Activated naive CD4-positive, alpha-beta T cell treated with anti-CD3 and anti-CD28 coated beads, Interleukin-2, amount 10 ng/mL, durations not matched to agents 7 days and 5 days (primary cell): ENCODE measurements at regions not wholly inside any gene's neighbourhood (a gene's known extent, or its start where the extent isn't known, plus 50 kb on each side); places are given as distances from the start of the nearest gene placed in this dataset.

Source experiments
- CTCF ChIA-PET: fragments of 350-600 bp; sonication (Branson Sonifier 250); formaldehyde crosslinking; loops from one replicate; lab custom pipeline; 2021; ENCODE audit warnings: antibody characterized with exemption; lab: Charles Lee
- DNase-seq: peaks from one replicate; pipeline ENCODE4 v3.0.0-alpha.2; 2020
- H3K27ac Mint-ChIP-seq: one replicate; pipeline ENCODE4 v1.8.0; 2021; ENCODE audit warnings: mild to moderate bottlenecking, moderate library complexity, mixed read lengths
- H3K27me3 Mint-ChIP-seq: one replicate; pipeline ENCODE4 v1.8.0; 2021; ENCODE audit warnings: mild to moderate bottlenecking, mixed read lengths
- H3K36me3 Mint-ChIP-seq: one replicate; pipeline ENCODE4 v1.8.0; 2021; ENCODE audit warnings: mixed read lengths
- H3K4me1 Mint-ChIP-seq: one replicate; pipeline ENCODE4 v1.8.0; 2021; ENCODE audit warnings: mixed read lengths
- H3K4me3 Mint-ChIP-seq: one replicate; pipeline ENCODE4 v1.8.0; 2021; ENCODE audit warnings: mild to moderate bottlenecking, moderate library complexity, mixed read lengths
- H3K9me3 Mint-ChIP-seq: one replicate; pipeline ENCODE4 v1.8.0; 2021; ENCODE audit warnings: mixed read lengths

- Mint-ChIP-seq H3K27ac (no peak overlapping the region), H3K4me1 (no peaks in the 10 kb centered on the region), H3K27me3 (no peaks in the 10 kb centered on the region), H3K36me3 (no peaks in the 10 kb centered on the region), H3K9me3 (peaks cover 5% of the 10 kb centered on the region), H3K4me3 (no peak overlapping the region)
- DNase-seq: no peak
- CTCF ChIA-PET: no interaction called here
These were observed 176.7 kb downstream of the SOX11 start for GRCh38 chr2:5868931-5869330.

- H3K4me1 Mint-ChIP-seq: no peaks in the 10 kb centered on the region
- H3K27ac Mint-ChIP-seq: no peak overlapping the region
- H3K27me3 Mint-ChIP-seq: no peaks in the 10 kb centered on the region
- CTCF ChIA-PET: no interaction called here
- no peaks in the 10 kb centered on the region for H3K36me3 Mint-ChIP-seq
- no peak for DNase-seq
- peaks cover 5% of the 10 kb centered on the region for H3K9me3 Mint-ChIP-seq
- no peak overlapping the region for H3K4me3 Mint-ChIP-seq
These were observed 177.8 kb downstream of the SOX11 start for GRCh38 chr2:5869936-5870335.

GRCh38 chr2:5877360-5877759 is 185.2 kb downstream of the SOX11 start:
- no peaks in the 10 kb centered on the region for H3K36me3 Mint-ChIP-seq
- no peak overlapping the region for H3K4me3 Mint-ChIP-seq
- H3K27ac Mint-ChIP-seq: no peak overlapping the region
- no peaks in the 10 kb centered on the region for H3K4me1 Mint-ChIP-seq
- no peaks in the 10 kb centered on the region for H3K27me3 Mint-ChIP-seq
- peaks cover 4% of the 10 kb centered on the region for H3K9me3 Mint-ChIP-seq
- CTCF ChIA-PET: no interaction called here
- no peak for DNase-seq

DNA sequence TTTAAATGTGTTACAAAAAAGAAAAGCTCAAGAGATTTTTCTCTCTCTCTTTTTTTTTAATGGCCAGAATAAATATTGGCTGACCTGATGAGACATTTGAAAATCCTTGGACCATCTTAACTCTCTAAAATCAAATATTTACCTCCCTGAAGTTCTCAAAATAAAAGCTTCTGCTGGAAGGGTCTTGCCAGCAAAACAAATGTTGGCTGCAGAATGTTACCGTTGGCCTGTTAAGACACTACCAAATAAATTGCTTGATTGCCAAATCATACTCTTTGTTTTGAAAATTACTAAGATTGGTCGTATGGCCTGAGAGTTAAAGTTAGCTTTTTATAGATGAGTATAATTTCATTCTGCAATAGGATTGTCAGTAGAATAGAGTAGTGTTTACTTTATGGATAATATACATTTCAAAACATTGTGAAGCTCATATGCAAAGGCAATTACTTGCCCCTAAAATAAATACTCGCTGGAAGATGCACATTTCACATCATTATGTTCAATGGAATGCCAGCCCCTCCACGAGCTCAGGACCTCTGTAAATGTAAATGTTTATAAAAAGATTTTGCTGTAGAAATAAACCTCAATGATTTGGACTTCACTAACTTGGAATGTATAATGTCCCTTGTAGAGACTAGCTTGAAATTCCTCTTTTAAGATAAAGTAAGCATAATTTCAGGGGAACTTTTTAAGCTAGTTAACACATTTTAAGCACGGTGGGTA is 193.4 kb downstream of the SOX11 start:
- H3K4me3 Mint-ChIP-seq: no peak overlapping the region
- H3K9me3 Mint-ChIP-seq: peaks cover 7% of the 10 kb centered on the region
- DNase-seq: no peak
- no peaks in the 10 kb centered on the region for H3K27me3 Mint-ChIP-seq
- H3K4me1 Mint-ChIP-seq: no peaks in the 10 kb centered on the region
- H3K36me3 Mint-ChIP-seq: no peaks in the 10 kb centered on the region
- H3K27ac Mint-ChIP-seq: no peak overlapping the region
- CTCF ChIA-PET: no interaction called here

DNA sequence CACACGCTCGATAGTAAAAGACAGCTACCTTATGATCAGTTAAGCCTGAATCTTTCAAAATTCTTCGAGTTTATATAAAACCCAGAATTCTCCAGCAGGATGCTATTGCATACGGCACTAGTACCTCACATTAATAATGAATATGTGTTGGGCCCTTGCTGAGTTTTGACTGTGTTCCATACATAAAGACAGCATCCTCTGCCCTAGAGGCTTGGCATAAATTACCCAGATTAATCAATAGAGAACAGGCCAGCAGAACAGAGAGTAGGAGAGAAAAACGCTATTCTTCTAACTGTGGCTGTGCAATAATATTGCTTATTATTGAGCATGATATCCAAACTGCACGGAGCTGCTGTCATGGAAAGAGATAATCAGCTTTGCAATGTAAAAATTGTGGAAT is 194.3 kb downstream of the SOX11 start:
- Mint-ChIP-seq H3K4me3 (no peak overlapping the region), H3K27ac (no peak overlapping the region), H3K36me3 (no peaks in the 10 kb centered on the region), H3K27me3 (no peaks in the 10 kb centered on the region), H3K4me1 (no peaks in the 10 kb centered on the region), H3K9me3 (peaks cover 6% of the 10 kb centered on the region)
- DNase-seq: no peak
- CTCF ChIA-PET: no interaction called here

DNA sequence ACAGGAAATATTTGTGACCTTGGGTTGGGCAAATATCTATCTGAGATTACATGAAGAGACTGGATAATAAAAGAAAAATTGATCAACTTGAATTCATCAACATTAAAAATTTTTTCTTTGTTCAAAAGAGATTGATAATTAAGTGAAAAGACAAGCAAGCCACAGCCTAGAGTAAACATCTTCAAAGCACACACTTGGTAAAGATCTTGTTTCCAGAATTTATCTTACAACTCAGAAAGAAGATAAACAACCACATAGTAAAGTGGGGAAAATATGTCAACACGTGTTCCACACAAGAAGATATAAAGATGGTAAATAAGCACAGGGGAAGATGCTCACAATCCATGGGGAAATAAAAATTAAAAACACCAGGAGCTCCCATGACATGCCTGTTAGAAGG is 195.9 kb downstream of the SOX11 start:
- no peaks in the 10 kb centered on the region for H3K27me3 Mint-ChIP-seq
- no peak overlapping the region for H3K4me3 Mint-ChIP-seq
- H3K9me3 Mint-ChIP-seq: peaks cover 9% of the 10 kb centered on the region
- H3K4me1 Mint-ChIP-seq: no peaks in the 10 kb centered on the region
- no peak for DNase-seq
- H3K36me3 Mint-ChIP-seq: no peaks in the 10 kb centered on the region
- H3K27ac Mint-ChIP-seq: no peak overlapping the region
- CTCF ChIA-PET: no interaction called here

DNA sequence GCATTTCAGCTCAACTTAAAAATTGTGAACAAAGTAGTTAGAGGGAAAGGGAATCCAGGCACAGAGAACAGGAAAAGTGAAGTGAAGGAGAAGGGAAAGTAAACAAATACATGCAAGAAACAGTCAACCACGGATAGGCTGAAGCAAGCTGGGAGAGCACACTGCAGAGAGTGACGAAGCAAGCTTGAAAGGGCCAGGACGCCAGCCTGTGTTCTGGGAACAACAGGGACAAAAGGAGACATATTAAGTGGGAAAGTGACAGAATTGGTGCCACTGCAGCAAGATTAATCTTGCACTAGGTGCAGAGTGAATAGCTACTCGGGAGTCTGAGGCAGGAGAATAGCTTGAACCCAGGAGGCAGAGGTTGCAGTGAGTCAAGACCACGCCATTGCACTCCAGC is 197.3 kb downstream of the SOX11 start:
- CTCF ChIA-PET: no interaction called here
- H3K9me3 Mint-ChIP-seq: peaks cover 10% of the 10 kb centered on the region
- H3K27ac Mint-ChIP-seq: no peak overlapping the region

DNA sequence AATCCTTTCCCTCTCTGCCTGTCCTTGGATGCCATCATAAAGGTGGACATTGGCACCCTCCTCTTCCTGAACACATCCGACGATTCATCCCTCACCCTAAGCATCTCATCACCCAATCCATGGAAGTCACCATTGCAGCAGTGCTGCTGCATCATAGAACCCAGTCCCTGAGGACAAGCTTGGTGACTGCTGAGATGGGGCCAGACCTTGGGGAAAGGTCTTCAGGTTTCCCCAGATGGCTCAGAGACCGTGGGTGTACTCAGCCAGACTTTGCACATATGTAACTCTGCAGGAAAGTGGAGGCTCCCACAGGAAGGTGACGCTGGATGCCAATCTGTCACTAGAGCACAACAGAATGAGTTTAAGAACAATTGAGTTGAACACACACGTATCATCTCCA is 202.2 kb downstream of the SOX11 start:
- Mint-ChIP-seq H3K9me3 (peaks cover 12% of the 10 kb centered on the region), H3K4me3 (no peak overlapping the region), H3K27ac (no peak overlapping the region), H3K4me1 (no peaks in the 10 kb centered on the region), H3K27me3 (no peaks in the 10 kb centered on the region), H3K36me3 (no peaks in the 10 kb centered on the region)
- CTCF ChIA-PET: no interaction called here
- no peak for DNase-seq

More for the DNA sequence above, 197.3 kb downstream of the SOX11 start:
- DNase-seq: no peak
- Mint-ChIP-seq H3K4me3 (no peak overlapping the region), H3K27me3 (no peaks in the 10 kb centered on the region), H3K36me3 (no peaks in the 10 kb centered on the region), H3K4me1 (no peaks in the 10 kb centered on the region)

DNA sequence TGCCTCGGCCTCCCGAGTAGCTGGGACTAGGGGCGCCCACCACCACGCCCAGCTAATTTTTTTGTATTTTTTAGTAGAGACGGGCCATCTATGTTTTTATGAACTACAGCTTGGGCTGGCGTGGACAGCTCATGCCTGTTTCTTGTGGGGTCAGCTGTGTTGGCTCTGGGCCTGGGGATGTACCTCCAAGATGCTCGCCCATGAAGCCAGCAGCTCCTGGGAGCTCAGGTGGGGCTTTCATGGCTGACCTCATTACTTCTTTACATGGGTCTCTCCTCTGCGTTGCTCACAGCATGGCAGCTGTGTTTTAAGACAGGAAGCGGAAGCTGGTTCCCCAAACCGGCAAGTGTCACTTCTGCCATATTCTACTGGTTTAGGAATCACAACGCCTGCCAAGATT is 203.1 kb downstream of the SOX11 start:
- Mint-ChIP-seq H3K27me3 (no peaks in the 10 kb centered on the region), H3K4me1 (no peaks in the 10 kb centered on the region), H3K27ac (no peak overlapping the region), H3K4me3 (no peak overlapping the region), H3K36me3 (no peaks in the 10 kb centered on the region), H3K9me3 (peaks cover 15% of the 10 kb centered on the region)
- DNase-seq: no peak
- CTCF ChIA-PET: no interaction called here

DNA sequence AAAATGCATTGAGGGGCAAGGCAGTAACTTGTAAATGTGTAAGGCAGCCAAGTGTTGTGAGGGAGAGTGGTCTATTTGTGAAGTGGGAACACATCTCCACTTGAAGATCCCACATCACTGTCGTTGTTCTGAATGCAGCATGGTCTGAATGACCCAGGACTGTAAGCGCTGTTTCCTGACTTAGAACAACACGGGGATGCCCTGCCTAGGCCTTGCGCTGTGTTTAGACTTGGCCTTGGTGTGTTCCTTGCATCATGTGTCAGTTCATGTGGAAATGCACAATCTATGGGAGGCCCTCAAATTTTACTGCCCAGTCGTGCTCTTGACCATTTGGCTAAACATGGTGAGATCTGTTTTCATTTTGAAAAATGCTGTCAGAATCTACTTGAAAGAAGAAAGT is 205.1 kb downstream of the SOX11 start:
- no peak overlapping the region for H3K27ac Mint-ChIP-seq
- H3K36me3 Mint-ChIP-seq: no peaks in the 10 kb centered on the region
- H3K27me3 Mint-ChIP-seq: no peaks in the 10 kb centered on the region
- CTCF ChIA-PET: no interaction called here
- no peaks in the 10 kb centered on the region for H3K4me1 Mint-ChIP-seq
- no peak for DNase-seq
- H3K4me3 Mint-ChIP-seq: no peak overlapping the region
- H3K9me3 Mint-ChIP-seq: peaks cover 15% of the 10 kb centered on the region

DNA sequence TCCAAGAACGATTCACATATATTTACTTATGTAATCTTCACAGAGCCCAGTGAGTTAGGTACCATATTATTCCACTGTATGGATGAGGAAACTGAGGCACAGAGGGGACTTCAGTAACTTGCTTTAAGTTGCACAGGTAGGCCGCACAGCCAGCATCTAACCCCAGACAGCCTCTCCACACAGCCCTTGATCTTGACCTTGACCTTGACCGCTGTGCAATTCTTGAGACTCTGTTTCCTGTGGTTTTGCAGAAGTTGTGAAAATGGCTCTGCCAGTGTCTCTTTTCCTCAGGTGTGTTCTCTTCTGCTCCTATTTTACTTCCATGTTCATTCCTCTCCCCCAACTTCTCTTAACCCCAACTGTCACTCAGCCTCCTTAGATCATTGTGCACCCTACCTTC is 206.5 kb downstream of the SOX11 start:
- Mint-ChIP-seq H3K4me3 (no peak overlapping the region), H3K36me3 (no peaks in the 10 kb centered on the region), H3K9me3 (peaks cover 10% of the 10 kb centered on the region), H3K27me3 (no peaks in the 10 kb centered on the region), H3K4me1 (no peaks in the 10 kb centered on the region), H3K27ac (no peak overlapping the region)
- CTCF ChIA-PET: no interaction called here
- DNase-seq: no peak

DNA sequence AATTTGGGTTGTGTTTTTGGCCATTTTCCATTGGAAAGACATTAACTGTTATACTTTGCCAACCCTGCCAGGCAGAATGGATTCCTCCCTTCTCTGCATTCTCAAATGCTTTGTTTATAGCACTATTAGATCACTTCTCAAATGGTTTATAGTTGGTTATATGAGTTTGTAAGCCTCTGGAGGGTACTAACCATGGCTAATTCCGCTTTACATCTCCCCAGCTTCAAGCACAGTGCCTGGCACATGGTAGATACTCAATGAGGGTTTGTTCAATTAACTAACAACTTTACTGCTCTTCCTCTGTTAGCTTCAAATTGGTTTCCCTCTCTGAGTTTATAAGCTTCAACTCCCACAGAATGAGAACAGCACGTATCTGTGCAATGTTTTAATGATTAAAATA is 213.5 kb downstream of the SOX11 start:
- no peaks in the 10 kb centered on the region for H3K27me3 Mint-ChIP-seq
- H3K9me3 Mint-ChIP-seq: peaks cover 2% of the 10 kb centered on the region
- H3K27ac Mint-ChIP-seq: no peak overlapping the region
- no peak for DNase-seq
- no peaks in the 10 kb centered on the region for H3K4me1 Mint-ChIP-seq
- H3K4me3 Mint-ChIP-seq: no peak overlapping the region
- H3K36me3 Mint-ChIP-seq: no peaks in the 10 kb centered on the region
- CTCF ChIA-PET: no interaction called here

- Mint-ChIP-seq H3K27ac (no peak overlapping the region), H3K9me3 (peaks cover 4% of the 10 kb centered on the region), H3K36me3 (no peaks in the 10 kb centered on the region), H3K27me3 (no peaks in the 10 kb centered on the region), H3K4me1 (no peaks in the 10 kb centered on the region), H3K4me3 (no peak overlapping the region)
- CTCF ChIA-PET: no interaction called here
- DNase-seq: no peak
These were observed 215.9 kb downstream of the SOX11 start for GRCh38 chr2:5908071-5908470.

GRCh38 chr2:5911718-5912117 is 219.5 kb downstream of the SOX11 start:
- Mint-ChIP-seq H3K27me3 (no peaks in the 10 kb centered on the region), H3K9me3 (peaks cover 5% of the 10 kb centered on the region), H3K27ac (no peak overlapping the region), H3K4me3 (no peak overlapping the region), H3K36me3 (no peaks in the 10 kb centered on the region), H3K4me1 (no peaks in the 10 kb centered on the region)
- CTCF ChIA-PET: no interaction called here
- DNase-seq: no peak

- CTCF ChIA-PET: no interaction called here
- H3K27ac Mint-ChIP-seq: no peak overlapping the region
- no peaks in the 10 kb centered on the region for H3K27me3 Mint-ChIP-seq
- no peak overlapping the region for H3K4me3 Mint-ChIP-seq
- H3K9me3 Mint-ChIP-seq: peaks cover 7% of the 10 kb centered on the region
- H3K4me1 Mint-ChIP-seq: no peaks in the 10 kb centered on the region
- DNase-seq: no peak
- H3K36me3 Mint-ChIP-seq: no peaks in the 10 kb centered on the region
These were observed 221.7 kb downstream of the SOX11 start for GRCh38 chr2:5913711-5914395.
